Smooth muscle cell of the brain vasculature (primary cell): ENCODE measurements at regions not wholly inside any gene's neighbourhood (a gene's known extent, or its start where the extent isn't known, plus 50 kb on each side); places are given as distances from the start of the nearest gene placed in this dataset.

Experiments used
- DNase-seq: peaks from one replicate; pipeline ENCODE4 v3.0.0-alpha.2; 2012; ENCODE audit warnings: low read depth, low spot score

- no peak for DNase-seq
Observed at GRCh38 chr13:109670776-109671175, 115.6 kb downstream of the IRS2 start.

- no peak for DNase-seq
Observed at GRCh38 chr13:109669956-109670355, 116.4 kb downstream of the IRS2 start.

GRCh38 chr13:109669234-109669612, 117.2 kb downstream of the IRS2 start:
- DNase-seq = no peak

DNA sequence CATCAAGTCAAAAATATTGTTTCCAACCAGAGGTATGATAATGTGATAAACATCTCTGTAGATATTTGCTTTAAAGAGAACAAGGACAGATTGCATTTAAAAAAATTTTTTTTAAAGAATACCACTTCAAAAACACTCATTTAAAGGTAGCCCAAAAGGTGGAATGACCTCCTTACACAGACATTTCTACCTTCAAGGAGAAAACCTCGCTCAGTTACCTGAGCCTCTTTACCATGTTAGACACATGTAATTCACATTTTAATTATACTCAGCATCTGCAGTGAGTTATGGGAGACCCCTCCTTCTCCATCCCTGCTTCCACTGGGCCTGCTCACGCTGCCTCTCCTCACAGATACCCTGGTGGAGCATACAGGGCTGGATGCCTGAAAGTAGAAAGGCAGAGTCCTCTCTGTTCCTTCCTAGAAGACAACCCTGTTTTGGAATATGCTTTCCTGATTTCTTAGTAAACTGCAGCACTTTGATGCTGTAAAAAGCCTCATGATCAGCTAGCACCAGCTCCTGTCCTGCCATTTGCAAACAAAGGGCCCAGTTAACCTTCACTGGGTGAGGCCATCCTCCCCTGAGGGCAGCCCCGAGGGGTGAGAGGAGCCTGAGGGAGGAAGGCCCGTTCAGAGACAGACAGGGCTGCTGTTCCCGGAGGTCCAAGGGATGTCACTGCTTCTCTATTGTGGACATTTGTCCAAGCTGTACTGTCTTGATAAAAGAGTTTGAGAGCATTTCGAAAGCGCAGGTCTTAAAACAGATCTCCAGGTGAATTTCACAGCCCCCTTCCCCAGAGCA, 117.8 kb downstream of the IRS2 start:
- no peak for DNase-seq

DNA sequence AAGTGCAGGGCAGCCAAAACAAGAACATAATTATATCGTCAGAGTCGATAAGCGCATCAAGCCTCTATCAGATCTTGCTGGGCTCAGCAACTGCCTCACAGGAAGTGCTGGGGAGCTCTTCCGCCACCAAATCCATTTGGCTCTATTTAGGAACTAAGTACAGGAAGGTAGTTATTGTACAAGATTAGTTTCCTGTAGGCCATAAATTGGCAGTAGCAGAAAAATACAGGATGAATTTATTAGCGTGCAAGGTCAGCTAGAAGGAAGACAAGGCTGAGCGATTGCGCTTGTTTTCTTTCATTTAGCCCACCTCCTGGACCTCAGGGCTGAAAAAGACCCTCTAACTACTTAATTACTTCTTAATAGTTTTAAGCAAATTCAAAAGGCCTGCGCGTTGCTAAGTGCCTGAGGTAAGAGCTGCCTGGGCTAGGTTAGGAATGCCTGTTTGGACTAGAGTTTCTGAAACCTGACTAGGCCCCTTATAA, 118.5 kb downstream of the IRS2 start:
- DNase-seq = no peak

GRCh38 chr13:109667056-109667455, 119.3 kb downstream of the IRS2 start:
- no peak for DNase-seq

DNA sequence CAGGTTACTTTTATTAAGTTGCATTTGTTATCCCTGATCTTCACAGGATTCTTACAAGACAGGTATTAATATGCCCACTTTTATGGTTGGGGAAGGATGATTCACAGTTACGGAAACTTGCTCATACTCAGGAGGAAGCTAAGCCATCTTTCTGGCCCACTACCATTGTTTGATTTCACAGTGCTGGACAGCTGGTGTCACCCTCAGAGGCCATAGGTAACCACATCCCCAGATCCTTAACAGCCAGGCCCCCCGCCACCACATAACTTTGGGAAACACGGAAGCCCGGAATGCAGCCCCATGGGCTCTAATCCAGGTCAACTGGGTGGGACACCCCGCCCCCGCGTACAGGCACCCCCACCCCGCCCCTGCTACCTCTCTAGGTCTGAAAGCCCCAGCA, 119.7 kb downstream of the IRS2 start:
- no peak for DNase-seq

GRCh38 chr13:109665781-109666249, 120.6 kb downstream of the IRS2 start:
- DNase-seq = no peak

- DNase-seq = no peak
Observed at GRCh38 chr13:109665240-109665639, 121.1 kb downstream of the IRS2 start.

- no peak for DNase-seq
Observed at GRCh38 chr13:109657395-109657794, 129.0 kb downstream of the IRS2 start.

DNA sequence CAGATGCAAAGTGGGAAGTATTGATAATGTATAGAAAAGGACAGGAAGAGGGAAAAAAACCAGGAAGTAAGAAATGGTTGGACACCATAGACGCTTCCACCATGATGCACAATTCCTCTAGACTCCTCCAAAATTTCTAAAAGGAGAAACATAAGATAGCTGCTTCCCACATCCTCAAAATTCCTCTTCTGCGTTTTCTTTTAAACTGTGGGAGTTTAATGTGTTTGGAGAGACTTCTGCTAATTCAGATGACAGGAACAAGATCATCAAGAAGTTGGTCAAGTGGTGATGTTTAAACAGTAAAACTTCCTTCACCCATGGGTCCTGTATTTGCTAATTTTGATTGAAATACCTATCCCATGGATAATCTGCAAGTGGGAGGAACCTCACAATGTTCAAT, 130.2 kb downstream of the IRS2 start:
- no peak for DNase-seq

- DNase-seq = no peak
Observed at GRCh38 chr13:109655611-109656010, 130.8 kb downstream of the IRS2 start.

- DNase-seq = no peak
Observed at GRCh38 chr13:109655206-109655600, 131.2 kb downstream of the IRS2 start.

DNA sequence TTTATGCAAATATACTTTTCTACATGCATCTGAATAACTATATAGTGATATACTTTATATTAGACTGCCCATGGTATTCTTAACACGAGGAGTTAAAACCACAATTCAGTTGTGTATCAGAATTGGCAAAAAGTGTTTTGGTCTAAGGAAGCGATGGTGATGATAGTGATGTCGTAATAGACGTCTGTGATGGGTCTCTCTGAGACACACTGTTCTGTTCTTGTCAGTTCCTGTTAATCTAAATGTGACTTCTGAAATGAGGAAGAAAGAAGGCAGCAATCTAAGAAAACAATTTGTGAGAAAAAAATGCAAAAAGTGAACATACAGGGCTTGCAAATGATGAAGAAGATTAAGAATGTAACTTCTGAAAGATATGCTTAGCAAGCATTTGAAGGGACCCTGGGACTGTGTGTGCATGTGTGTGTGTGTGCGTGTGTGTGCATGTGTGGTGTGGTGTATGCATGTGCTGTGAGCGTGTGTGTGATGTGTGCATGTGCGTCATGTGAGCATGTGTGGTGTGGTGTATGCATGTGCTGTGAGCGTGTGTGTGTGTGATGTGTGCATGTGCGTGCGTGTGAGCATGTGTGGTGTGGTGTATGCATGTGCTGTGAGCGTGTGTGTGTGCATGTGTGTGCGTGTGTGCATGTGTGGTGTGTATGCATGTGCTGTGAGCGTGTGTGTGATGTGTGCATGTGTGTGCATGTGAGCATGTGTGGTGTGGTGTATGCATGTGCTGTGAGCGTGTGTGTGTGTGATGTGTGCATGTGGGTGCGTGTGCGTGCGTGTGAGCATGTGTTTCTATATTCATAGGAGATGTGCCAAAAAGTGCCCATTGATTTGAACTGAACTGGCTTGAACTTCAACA, 131.8 kb downstream of the IRS2 start:
- DNase-seq = no peak

DNA sequence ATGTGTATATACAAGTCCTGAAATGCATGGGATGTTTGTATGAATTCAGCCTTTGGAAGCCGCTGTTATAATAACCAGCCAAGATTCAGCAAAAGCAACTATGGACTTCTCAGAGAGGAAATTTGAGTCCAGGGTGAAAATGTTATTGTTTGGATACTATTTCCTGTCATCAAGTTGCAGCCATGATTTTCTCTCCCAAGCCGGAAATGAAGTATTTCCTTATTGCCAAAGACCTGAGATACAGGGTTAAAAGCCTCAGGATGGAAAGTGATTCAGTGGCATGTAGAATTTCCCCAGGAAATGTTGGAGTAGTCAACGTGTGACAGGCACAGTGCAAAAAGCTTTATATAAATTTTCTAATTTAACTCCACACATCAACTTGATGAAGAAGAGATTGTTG, 133.9 kb downstream of the IRS2 start:
- no peak for DNase-seq

DNA sequence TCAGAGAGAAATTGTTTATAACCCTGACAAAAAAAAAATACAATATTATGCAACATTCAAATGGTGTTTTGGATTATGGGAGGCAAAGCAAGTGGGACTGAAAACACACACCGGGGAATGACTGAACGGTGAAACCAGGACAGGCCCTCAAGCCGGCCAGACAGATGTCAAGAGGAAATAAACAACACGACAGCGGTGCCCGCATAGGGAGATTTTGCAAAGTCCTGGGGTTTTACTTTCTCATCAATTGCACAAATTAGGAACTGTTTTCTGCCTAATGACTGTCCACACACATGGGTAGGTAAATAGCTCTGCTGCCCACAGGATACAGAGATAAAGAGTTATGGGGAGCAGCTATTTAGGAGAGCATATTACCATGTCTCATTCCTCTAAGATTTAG, 134.5 kb downstream of the IRS2 start:
- no peak for DNase-seq

GRCh38 chr13:109651311-109651710, 135.1 kb downstream of the IRS2 start:
- DNase-seq = no peak

- no peak for DNase-seq
Observed at GRCh38 chr13:109650861-109651260, 135.5 kb downstream of the IRS2 start.

DNA sequence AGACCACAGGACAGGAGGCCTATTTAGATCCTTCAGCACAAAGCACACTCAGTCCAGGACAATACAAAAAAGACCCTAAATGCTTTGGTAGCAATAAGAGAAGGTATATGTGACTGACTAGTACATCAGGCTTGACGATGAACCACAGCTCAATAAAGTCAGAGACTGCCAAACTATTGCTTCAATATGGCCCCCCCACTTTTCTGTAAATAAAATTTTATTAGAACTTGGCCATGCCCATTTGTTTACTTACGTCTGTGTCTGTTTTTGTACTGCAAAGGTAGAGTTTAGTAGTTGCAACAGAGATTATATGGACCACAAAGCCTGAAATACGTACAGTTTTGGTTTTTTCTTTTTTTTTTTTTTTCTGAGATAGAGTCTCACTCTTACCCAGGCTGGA, 136.7 kb downstream of the IRS2 start:
- no peak for DNase-seq

DNA sequence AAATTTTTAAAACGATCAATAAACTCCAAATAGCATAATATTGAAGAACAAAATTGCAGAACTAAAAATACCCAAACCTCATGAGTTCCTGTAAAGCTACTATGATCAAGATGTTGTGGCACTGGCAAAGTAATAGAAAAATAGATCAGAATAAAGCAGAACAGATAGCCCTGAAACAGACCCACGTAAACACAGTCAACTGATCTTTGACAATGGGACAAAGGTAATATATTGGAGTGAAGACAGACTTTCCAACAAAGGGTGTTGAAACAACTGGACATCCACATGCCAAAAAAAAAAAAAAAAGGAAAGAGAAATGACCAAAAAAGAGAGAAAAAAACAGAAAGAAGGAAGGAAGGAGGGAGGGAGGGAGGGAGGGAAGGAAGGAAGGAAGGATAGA, 138.7 kb downstream of the IRS2 start:
- no peak for DNase-seq

- no peak for DNase-seq
Observed at GRCh38 chr13:109647053-109647452, 139.3 kb downstream of the IRS2 start.

DNA sequence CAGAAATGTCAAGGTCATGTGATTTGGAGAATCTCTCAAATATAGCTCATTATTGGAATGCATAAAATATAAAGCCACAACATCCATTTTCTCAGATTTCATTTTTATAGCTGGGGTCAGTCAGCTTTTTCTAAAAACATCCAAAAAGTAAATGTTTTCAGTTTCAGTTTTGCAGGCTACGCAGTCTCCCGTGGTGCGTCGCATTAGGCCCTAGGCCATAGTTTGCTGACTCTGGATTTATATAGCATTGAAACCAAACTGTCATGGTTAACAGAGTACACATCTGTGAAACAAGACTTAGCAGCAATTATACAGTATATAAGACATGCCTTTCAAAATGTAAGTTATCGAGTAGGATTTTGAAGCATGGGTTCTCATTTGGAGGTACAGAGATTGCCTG, 140.0 kb downstream of the IRS2 start:
- no peak for DNase-seq

- DNase-seq = no peak
Observed at GRCh38 chr13:109645831-109646230, 140.6 kb downstream of the IRS2 start.
